Colonic mucosa (tissue), 4 donors: ENCODE measurements at regions not wholly inside any gene's neighbourhood (a gene's known extent, or its start where the extent isn't known, plus 50 kb on each side); places are given as distances from the start of the nearest gene placed in this dataset.
"Not testable (repeated sequence)": the region's sequence is repeated elsewhere in the genome, so short reads cannot be mapped to it uniquely, and the experiment has no call there.

ENCODE experiments used
- DNase-seq: peaks from one replicate; pipeline ENCODE4 v3.0.0-alpha.2; 2020
- H3K27ac ChIP-seq: fragments of 200-600 bp; one replicate; pipeline ENCODE4 v1.8.0; 2021
- H3K27me3 ChIP-seq: fragments of 200-600 bp; one replicate; pipeline ENCODE4 v1.8.0; 2021
- H3K36me3 ChIP-seq: fragments of 200-600 bp; one replicate; pipeline ENCODE4 v1.8.0; 2021
- H3K4me1 ChIP-seq: fragments of 200-600 bp; one replicate; pipeline ENCODE4 v1.8.0; 2021; ENCODE audit warnings: mild to moderate bottlenecking
- H3K4me3 ChIP-seq: fragments of 200-600 bp; one replicate; pipeline ENCODE4 v1.8.0; 2021
- H3K9ac ChIP-seq, 2 donors: one replicate each; pipeline ENCODE4 v1.7.0; 2013; ENCODE audit warnings: control low read depth in 2 of 2, low read depth in 2 of 2, low read length in 2 of 2
- H3K9me3 ChIP-seq: fragments of 200-600 bp; one replicate; pipeline ENCODE4 v1.8.0; 2021
- CTCF ChIP-seq: fragments of 200-600 bp; IDR thresholded peaks from one replicate; pipeline ENCODE4 v1.8.0; 2022; ENCODE audit warnings: antibody characterized with exemption, mild to moderate bottlenecking
- intact Hi-C: fragments of 100-400 bp; cut with DNase I; formaldehyde crosslinking; loops from one replicate; pipeline ENCODE4 v1.14.1; 2022
- donor health status: healthy.
- donor health status: DM: no; HTN: no; CAD: no.
- donor health status: DM: no; HTN: no; CAD: no.

- H3K27ac ChIP-seq = no peak overlapping the region
- no peak for TF ChIP-seq CTCF
- no peaks in the 10 kb centered on the region for H3K27me3 ChIP-seq
- intact Hi-C loops = no loop called here
- no peak for DNase-seq
- H3K4me3 ChIP-seq = no peak overlapping the region
- H3K4me1 ChIP-seq = no peaks in the 10 kb centered on the region
- H3K9ac ChIP-seq = no peak overlapping the region
- no peaks in the 10 kb centered on the region for H3K36me3 ChIP-seq
- no peaks in the 10 kb centered on the region for H3K9me3 ChIP-seq
These were observed 944.3 kb downstream of the SOCS6 start for GRCh38 chr18:71233177-71233576.

GRCh38 chr18:71223486-71223885, 934.6 kb downstream of the SOCS6 start:
- no peaks in the 10 kb centered on the region for H3K9me3 ChIP-seq
- H3K9ac ChIP-seq = no peak overlapping the region
- H3K4me1 ChIP-seq = no peaks in the 10 kb centered on the region
- DNase-seq = no peak
- H3K27me3 ChIP-seq = no peaks in the 10 kb centered on the region
- no peak for TF ChIP-seq CTCF
- no peak overlapping the region for H3K4me3 ChIP-seq
- no peak overlapping the region for H3K27ac ChIP-seq
- H3K36me3 ChIP-seq = no peaks in the 10 kb centered on the region
- intact Hi-C loops = no loop called here

- Histone ChIP-seq H3K9ac (no peak overlapping the region), H3K36me3 (no peaks in the 10 kb centered on the region), H3K4me3 (no peak overlapping the region), H3K27ac (no peak overlapping the region), H3K27me3 (no peaks in the 10 kb centered on the region), H3K9me3 (no peaks in the 10 kb centered on the region), H3K4me1 (no peaks in the 10 kb centered on the region)
- no peak for DNase-seq
- no peak for TF ChIP-seq CTCF
- intact Hi-C loops = no loop called here
These were observed 932.6 kb downstream of the SOCS6 start for GRCh38 chr18:71221405-71221804.

DNA sequence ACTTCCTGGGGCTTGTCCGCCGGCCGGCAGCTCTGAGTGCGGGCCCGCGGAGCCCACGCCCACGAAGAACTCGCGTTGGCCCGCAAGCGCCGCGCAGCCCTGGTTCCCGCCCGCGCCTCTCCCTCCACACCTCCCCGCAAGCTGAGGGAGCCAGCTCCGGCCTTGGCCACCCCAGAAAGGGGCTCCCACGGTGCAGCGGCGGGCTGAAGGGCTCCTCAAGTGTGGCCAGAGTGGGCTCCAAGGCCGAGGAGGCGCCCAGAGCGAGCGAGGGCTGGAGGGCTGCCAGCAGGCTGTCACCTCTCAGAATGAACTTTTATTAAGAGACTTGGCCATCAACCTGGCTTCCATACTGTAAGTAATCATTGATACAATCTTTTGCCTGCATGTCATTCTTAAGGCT, 923.9 kb downstream of the SOCS6 start:
- H3K4me3 ChIP-seq, H3K27ac ChIP-seq, H3K36me3 ChIP-seq, intact Hi-C loops, H3K27me3 ChIP-seq, H3K9me3 ChIP-seq, H3K4me1 ChIP-seq, H3K9ac ChIP-seq, DNase-seq: not testable (repeated sequence)

GRCh38 chr18:71212222-71212621, 923.4 kb downstream of the SOCS6 start:
- H3K27me3 ChIP-seq = no peaks in the 10 kb centered on the region
- H3K4me3 ChIP-seq = no peak overlapping the region
- H3K4me1 ChIP-seq = no peaks in the 10 kb centered on the region
- intact Hi-C loops = no loop called here
- no peak for TF ChIP-seq CTCF
- no peaks in the 10 kb centered on the region for H3K9me3 ChIP-seq
- H3K27ac ChIP-seq = no peak overlapping the region
- DNase-seq = no peak
- no peaks in the 10 kb centered on the region for H3K36me3 ChIP-seq
- H3K9ac ChIP-seq = no peak overlapping the region

DNA sequence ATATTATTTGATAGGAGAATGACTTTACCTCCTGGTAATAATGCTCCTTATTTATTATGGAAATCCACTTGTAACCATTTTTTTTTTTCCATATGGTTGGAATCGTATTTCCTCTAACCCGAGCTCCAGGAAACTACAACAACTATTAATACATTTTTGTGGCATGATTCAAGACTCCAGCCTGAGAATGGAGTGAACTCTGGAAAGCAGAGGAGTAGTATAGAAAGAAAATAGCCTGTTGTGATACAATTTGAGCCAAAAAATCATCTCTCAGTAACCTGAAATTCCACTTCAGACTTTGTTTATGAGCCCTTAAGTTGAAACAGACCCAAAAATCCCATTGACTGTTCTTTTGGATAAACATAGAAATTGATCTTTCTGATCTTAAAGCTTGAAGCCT, 921.1 kb downstream of the SOCS6 start:
- Histone ChIP-seq H3K27ac (no peak overlapping the region), H3K27me3 (no peaks in the 10 kb centered on the region), H3K9ac (no peak overlapping the region), H3K4me3 (no peak overlapping the region), H3K36me3 (no peaks in the 10 kb centered on the region), H3K4me1 (no peaks in the 10 kb centered on the region), H3K9me3 (no peaks in the 10 kb centered on the region)
- no peak for TF ChIP-seq CTCF
- DNase-seq = no peak
- intact Hi-C loops = no loop called here
